ENCODE measurements at regions not wholly inside any gene's neighbourhood (a gene's known extent, or its start where the extent isn't known, plus 50 kb on each side); places are given as distances from the start of the nearest gene placed in this dataset.

DNA sequence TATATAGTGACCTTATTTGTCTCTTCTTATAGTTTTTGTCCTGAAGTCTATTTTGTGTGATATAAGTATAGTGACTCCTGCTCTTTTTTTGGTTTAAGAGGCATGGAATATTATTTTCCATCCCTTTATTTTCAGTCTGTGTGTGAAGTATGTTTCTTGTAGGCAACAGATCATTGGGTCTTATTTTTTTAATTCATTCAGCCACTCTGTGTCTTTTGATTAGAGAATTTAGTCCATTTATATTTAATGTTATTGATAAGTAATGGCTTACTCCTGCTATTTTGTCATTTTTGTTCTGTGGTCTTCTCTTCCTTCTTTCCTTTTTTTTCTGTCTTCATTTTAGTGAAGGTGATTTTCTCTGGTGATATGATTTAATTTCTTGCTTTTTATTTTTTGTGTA is 51.4 kb upstream of the TOP1 start:
- no peak for TF ChIP-seq ZNF274 (IDR thresholded peaks at IDR 0.05; ENCODE audit: low read depth, low read length)
- no peak overlapping the region for H3K4me3 ChIP-seq (ENCODE audit: low read length)

GRCh38 chr20:40978761-40979160 is 49.9 kb upstream of the TOP1 start:
- H3K4me3 ChIP-seq (ENCODE audit: low read length) = no peak overlapping the region
- no peak for TF ChIP-seq ZNF274 (IDR thresholded peaks at IDR 0.05; ENCODE audit: low read depth, low read length)

Data from GM08714 (cell line).